Peyer's patch (tissue), 4 donors: ENCODE measurements at regions not wholly inside any gene's neighbourhood (a gene's known extent, or its start where the extent isn't known, plus 50 kb on each side); places are given as distances from the start of the nearest gene placed in this dataset.

Experiments used
- CTCF ChIP-seq, 6 experiments: fragments of 450-650 bp in 4 of 6; fragments of 200-600 bp in 2 of 6; sonication (generic) in 1 of 6; IDR thresholded peaks; one replicate each; pipeline ENCODE4 v1.5.1; 2017 to 2019; ENCODE audit warnings: antibody characterized with exemption in 6 of 6, mild to moderate bottlenecking in 3 of 6, moderate library complexity in 1 of 6
- POLR2A ChIP-seq, 2 donors: fragments of 450-650 bp; IDR thresholded peaks; one replicate each; pipeline ENCODE4 v1.5.1; 2017; ENCODE audit warnings: antibody characterized with exemption in 2 of 2, mild to moderate bottlenecking in 2 of 2, moderate library complexity in 2 of 2

- TF ChIP-seq CTCF (IDR thresholded peaks at IDR 0.05) (no peak), POLR2A (IDR thresholded peaks at IDR 0.05) (no peak)
Measured at GRCh38 chr6:21999012-21999528, 297.8 kb downstream of the PRL start.
